Activated naive CD8-positive, alpha-beta T cell treated with anti-CD3 and anti-CD28 coated beads, Interleukin-2, amount 50 U/mL, for 24 hours (primary cell): ENCODE measurements at regions not wholly inside any gene's neighbourhood (a gene's known extent, or its start where the extent isn't known, plus 50 kb on each side); places are given as distances from the start of the nearest gene placed in this dataset.

Source experiments
- ATAC-seq: fragments of 150-1000 bp; cut with Tn5 transposase; one replicate; pipeline ENCODE4 v1.10.0; 2021
- DNase-seq: peaks from one replicate; pipeline ENCODE4 v3.0.0; 2021
- H3K27ac Mint-ChIP-seq: one replicate; pipeline ENCODE4 v1.8.0; 2021; ENCODE audit warnings: mild to moderate bottlenecking, mixed read lengths
- H3K27me3 Mint-ChIP-seq: one replicate; pipeline ENCODE4 v1.8.0; 2021; ENCODE audit warnings: mixed read lengths
- H3K36me3 Mint-ChIP-seq: one replicate; pipeline ENCODE4 v1.8.0; 2021; ENCODE audit warnings: low read depth, mixed read lengths
- H3K4me1 Mint-ChIP-seq: one replicate; pipeline ENCODE4 v1.8.0; 2021; ENCODE audit warnings: mixed read lengths
- H3K4me3 Mint-ChIP-seq: one replicate; pipeline ENCODE4 v1.8.0; 2021; ENCODE audit warnings: mild to moderate bottlenecking, moderate library complexity, mixed read lengths
- H3K9me3 Mint-ChIP-seq: one replicate; pipeline ENCODE4 v1.8.0; 2021; ENCODE audit warnings: mixed read lengths

DNA sequence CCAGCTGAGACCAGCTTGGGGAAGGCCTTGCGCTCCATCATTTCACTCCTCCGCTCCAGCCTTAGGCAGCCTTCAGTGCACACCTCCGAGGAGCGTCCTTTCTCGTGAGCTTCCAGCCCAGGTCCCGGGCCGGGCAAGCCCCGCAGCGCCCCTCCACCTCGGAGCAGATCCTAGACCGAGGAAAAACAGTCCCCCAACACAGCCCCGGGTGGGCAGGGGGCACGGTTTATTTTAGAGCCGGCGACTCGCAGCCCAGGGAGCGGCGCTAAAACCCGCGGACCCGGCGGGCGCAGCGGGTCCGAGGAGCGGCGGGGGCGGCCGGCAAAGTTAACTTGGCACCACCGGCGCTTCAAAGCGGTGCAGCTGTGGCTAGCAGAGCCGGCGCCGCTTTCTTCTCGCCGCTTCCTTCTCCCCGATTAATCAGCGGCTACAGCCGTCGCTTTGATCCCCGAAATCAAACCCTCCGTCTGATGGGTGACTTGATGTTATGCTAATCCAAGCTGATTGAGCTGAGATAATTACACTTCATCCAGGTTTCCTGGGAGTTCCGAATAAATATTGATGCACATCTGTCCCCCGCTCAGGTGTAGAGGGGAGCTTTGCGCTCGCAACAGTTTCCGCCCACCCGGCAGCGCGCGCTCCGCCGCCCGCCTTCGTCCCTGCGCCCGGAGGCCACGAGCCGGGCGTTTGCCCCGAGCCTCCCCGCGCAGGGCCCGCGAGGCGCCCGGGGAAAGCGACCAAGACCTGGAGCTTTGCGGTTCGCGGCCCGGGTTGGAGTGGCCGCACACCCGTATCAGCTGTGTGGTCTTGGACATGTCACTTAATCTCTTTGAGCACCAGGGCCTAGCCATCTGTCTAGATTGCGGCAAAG lies 192.7 kb downstream of the BUD13 start:
- H3K27me3 Mint-ChIP-seq, result peaks cover 56% of the 10 kb centered on the region
- no peaks in the 10 kb centered on the region for H3K36me3 Mint-ChIP-seq
- DNase-seq, result no peak
- H3K4me1 Mint-ChIP-seq, result no peaks in the 10 kb centered on the region
- H3K4me3 Mint-ChIP-seq, result no peak overlapping the region
- no peaks in the 10 kb centered on the region for H3K9me3 Mint-ChIP-seq
- ATAC-seq, result no peak
- H3K27ac Mint-ChIP-seq, result no peak overlapping the region

DNA sequence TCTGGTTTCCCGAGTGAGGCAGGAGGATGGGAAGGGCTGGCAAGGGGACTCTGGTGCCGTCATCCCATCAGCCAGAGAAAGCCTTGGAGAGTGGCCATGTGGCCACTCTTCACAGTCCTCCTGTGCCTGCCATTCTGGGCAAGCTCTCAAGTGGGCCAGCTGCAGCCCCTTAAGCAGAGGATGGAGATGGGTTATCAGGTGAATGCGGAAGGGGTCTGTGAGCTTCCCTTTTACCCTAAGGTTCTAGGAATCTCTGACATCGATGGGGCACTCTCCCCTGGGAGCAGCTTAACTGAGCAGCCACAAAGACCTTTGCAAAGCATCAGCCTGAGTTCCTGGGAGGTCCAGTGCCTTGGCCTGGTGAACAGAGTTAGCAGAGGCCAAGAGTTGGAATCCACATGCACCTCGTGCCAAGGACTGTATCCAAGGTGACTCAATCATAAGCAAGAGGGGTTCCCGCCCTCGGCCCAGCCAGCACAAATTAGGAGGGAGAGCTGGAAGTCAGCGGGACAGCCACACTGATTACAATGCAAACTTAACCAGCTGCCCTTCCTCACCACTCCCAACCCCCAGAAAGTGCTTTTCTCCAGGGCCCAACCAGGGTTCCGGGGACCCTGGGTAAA lies 193.6 kb downstream of the BUD13 start:
- no peaks in the 10 kb centered on the region for H3K9me3 Mint-ChIP-seq
- peaks cover 49% of the 10 kb centered on the region for H3K27me3 Mint-ChIP-seq
- ATAC-seq (no peak), DNase-seq (no peak)
- H3K4me1 Mint-ChIP-seq, result no peaks in the 10 kb centered on the region
- no peaks in the 10 kb centered on the region for H3K36me3 Mint-ChIP-seq
- H3K27ac Mint-ChIP-seq, result no peak overlapping the region
- H3K4me3 Mint-ChIP-seq, result no peak overlapping the region

DNA sequence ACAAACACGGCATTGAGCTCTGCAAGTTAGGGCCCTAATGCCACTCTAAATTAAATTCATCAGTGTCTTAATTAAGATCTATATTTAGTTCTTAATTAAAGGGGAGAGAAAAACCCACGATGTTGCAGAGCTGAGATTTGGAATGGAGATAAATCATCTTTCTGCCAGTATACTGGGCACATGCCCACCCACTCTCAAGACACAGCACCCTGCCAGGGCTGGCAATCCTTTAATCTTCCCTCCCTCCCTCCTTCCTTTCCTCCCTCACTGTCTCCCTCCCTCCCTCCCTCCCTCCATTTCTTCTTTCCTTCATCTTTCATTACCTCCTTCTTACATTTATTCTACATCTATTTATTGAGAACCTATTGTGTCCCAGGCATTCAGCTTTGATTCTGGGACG lies 194.8 kb downstream of the BUD13 start:
- no peaks in the 10 kb centered on the region for H3K36me3 Mint-ChIP-seq

DNA sequence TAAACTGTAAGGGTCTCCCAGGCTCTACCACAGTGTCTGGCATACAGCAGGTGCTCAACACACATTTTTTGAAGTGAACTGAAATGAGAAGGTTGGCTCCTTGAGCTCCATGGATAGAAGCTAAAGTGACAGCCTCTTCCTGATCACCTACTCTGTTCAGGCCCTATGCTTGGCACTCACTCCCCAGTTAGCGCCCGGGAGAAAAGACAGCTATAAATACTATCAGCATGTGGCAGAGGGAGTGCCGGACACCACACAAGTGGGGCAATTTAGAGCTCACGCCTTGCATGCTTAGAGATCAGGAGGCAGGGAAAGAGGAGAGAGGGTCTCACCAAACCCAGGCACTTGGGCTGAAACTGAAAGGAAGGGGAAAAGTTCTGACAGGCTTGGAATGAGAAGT lies 195.5 kb downstream of the BUD13 start:
- Mint-ChIP-seq H3K27ac (no peak overlapping the region), H3K27me3 (peaks cover 43% of the 10 kb centered on the region), H3K4me1 (no peaks in the 10 kb centered on the region), H3K4me3 (no peak overlapping the region), H3K9me3 (no peaks in the 10 kb centered on the region), H3K36me3 (no peaks in the 10 kb centered on the region)
- ATAC-seq (no peak), DNase-seq (no peak)

More for the DNA sequence above, 194.8 kb downstream of the BUD13 start:
- H3K4me3 Mint-ChIP-seq, result no peak overlapping the region
- no peaks in the 10 kb centered on the region for H3K4me1 Mint-ChIP-seq
- no peak overlapping the region for H3K27ac Mint-ChIP-seq
- H3K9me3 Mint-ChIP-seq, result no peaks in the 10 kb centered on the region
- peaks cover 46% of the 10 kb centered on the region for H3K27me3 Mint-ChIP-seq
- DNase-seq (no peak), ATAC-seq (no peak)

DNA sequence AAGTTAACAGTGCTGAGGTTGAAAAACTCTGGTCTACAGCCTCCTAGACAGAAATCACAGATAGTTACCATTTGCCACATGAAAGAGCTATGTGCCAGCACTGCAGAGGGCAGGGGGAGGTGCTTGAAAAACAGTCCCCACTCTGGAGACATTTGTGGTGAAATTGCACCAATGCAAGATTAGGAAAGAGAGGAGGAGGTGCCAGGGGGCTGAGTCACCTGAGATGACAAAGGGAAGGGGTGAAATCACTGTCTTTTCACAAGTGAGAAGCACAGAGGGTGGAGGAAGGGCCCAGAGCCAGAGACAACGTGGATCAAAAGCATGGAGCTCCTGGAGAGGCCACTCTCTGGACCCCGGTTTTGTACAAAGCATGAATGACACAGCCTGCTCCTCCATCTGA lies 196.3 kb downstream of the BUD13 start:
- no peaks in the 10 kb centered on the region for H3K36me3 Mint-ChIP-seq
- no peak for DNase-seq
- H3K9me3 Mint-ChIP-seq, result no peaks in the 10 kb centered on the region
- no peak overlapping the region for H3K27ac Mint-ChIP-seq
- H3K27me3 Mint-ChIP-seq, result peaks cover 36% of the 10 kb centered on the region
- ATAC-seq, result peak; percentile 66
- H3K4me1 Mint-ChIP-seq, result no peaks in the 10 kb centered on the region
- no peak overlapping the region for H3K4me3 Mint-ChIP-seq

DNA sequence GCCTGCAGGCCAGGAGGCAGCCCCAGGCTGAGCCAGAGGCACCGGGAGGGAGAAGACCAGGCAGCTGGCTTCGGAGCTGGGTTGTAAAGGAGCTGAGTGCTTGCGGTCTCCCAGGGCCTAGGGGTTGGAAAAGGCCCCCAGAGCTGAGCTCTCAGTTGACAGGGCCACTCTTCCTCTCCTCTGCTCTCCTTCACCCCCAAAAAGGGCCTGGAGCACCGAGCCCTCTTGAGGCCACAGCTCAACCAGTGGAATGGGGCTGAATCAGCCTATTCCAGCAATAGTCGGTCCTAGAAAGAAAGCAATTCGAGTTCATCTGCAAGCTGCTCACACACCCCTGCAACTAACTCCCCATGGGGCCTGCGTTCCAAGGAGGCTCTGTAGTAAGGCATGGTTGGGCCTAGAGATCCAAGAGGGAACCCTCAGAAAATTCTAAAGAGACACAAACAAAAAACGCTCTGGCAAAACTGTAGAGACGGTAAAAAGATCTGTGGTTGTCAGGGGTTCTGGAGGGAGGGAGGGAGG lies 205.0 kb downstream of the BUD13 start:
- Mint-ChIP-seq H3K4me1 (no peaks in the 10 kb centered on the region), H3K36me3 (no peaks in the 10 kb centered on the region), H3K4me3 (no peak overlapping the region), H3K27ac (no peak overlapping the region), H3K9me3 (peaks cover 7% of the 10 kb centered on the region), H3K27me3 (peaks cover 7% of the 10 kb centered on the region)
- DNase-seq (no peak), ATAC-seq (no peak)

DNA sequence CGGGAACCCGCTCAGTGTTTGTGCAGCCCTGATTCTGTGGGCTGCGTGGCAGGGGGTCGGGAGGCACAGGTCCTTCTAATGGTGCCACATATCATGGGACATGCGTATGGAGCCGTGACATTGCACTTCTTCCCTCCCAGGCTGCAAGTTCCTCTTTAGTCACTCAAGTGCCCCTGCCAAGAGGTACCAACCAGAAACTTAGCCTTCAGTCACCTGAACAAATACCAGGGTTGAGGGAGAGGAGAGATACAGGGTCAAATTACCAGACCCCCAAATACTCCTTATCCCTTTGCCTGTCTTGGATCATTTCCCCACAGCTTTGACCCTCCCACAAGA lies 209.1 kb downstream of the BUD13 start:
- Mint-ChIP-seq H3K36me3 (no peaks in the 10 kb centered on the region), H3K9me3 (peaks cover 7% of the 10 kb centered on the region), H3K4me3 (no peak overlapping the region), H3K27me3 (peaks cover 7% of the 10 kb centered on the region), H3K4me1 (no peaks in the 10 kb centered on the region), H3K27ac (no peak overlapping the region)
- DNase-seq, result no peak
- ATAC-seq, result no peak

DNA sequence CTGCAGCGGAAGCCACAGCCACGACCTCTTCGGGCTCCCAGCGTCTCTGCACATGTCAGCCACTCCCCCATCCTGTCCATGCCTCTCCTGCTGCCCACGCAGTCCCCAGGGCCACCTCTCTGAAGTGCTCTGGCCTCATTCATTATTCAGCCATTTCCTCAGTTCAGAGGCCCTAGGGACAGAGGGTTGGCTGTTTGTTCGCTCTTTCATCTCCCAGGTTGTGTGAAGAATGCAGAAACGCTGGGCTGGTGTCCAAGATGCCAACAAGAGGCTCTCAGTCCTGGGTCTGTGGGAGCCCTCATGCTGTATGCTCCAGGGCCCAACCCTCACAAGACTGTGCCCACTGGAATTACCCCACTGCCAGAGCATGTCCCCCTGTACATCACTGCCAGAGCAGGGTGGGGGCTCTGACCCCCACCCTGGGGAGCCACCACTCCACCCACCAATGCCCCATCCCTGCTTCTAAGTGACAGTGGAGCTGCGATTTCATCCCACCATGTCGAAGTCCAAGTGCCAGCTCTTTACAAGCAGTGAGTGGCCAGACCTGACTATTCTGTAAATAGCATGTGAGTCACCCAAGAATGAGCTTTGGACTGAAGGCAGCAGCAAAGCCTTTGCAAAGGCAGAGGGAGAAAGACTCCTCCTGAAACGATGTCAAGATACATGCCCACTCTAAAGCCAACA lies 209.6 kb downstream of the BUD13 start:
- Mint-ChIP-seq H3K4me1 (no peaks in the 10 kb centered on the region), H3K4me3 (no peak overlapping the region), H3K27me3 (peaks cover 7% of the 10 kb centered on the region), H3K9me3 (peaks cover 7% of the 10 kb centered on the region), H3K36me3 (no peaks in the 10 kb centered on the region), H3K27ac (no peak overlapping the region)
- no peak for ATAC-seq
- no peak for DNase-seq

DNA sequence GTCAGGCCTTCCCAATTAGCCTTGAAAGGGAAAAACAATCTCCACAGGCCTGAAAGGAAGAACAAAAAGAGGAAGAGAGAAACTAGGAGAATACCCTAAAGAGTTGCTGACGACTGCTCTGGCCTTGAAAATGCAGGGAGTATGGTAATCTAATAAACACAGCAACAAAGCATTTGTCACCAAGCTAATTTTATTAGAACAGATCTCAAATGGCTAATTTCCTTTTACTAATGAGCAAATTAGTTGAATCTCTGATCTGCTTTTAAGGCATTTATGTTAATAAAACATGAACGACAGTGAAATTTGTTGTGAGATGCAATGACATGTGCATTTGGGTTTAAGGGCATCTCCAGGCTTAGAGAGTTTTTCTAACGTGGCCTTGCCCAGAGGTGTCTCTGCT lies 212.2 kb downstream of the BUD13 start:
- DNase-seq, result no peak
- no peak overlapping the region for H3K4me3 Mint-ChIP-seq
- peaks cover 5% of the 10 kb centered on the region for H3K9me3 Mint-ChIP-seq
- H3K27me3 Mint-ChIP-seq, result peaks cover 6% of the 10 kb centered on the region
- no peak for ATAC-seq
- H3K36me3 Mint-ChIP-seq, result no peaks in the 10 kb centered on the region
- H3K4me1 Mint-ChIP-seq, result no peaks in the 10 kb centered on the region
- H3K27ac Mint-ChIP-seq, result no peak overlapping the region

DNA sequence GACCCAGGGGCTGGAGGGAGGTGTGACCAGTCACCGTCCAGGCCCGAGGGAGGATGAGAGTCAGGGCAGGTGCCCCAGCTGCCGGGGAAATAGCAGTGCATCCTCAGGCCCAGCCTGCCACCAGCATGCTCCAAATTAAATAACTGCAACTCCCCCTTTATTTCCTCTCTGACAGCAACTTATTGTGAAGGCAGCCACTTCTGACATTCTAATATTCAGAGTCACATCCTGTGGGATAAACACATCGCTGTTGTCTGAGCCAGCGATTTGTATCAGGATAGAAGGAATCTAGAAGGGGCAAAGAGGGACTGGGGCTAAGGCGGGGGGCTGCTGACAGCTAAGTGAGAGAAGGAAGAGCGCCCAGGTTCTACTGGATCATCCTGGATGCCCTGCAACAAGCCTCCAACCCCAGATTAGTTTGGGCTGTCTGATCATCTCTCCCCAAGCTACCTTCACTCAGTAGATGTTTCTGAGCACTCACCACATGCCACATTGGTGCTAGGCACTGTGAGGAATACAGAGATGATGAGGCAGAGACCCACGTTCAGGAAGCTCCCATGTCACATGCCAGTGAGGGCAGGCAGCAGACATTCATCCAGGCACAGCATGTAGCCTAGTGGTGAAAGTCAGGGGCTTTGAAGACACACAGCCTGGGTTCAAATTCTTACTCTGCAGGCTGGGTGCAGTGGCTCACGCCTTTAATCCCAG lies 214.1 kb downstream of the BUD13 start:
- Mint-ChIP-seq H3K4me3 (no peak overlapping the region), H3K36me3 (no peaks in the 10 kb centered on the region), H3K27me3 (no peaks in the 10 kb centered on the region), H3K27ac (no peak overlapping the region), H3K9me3 (no peaks in the 10 kb centered on the region), H3K4me1 (no peaks in the 10 kb centered on the region)
- no peak for ATAC-seq
- no peak for DNase-seq

DNA sequence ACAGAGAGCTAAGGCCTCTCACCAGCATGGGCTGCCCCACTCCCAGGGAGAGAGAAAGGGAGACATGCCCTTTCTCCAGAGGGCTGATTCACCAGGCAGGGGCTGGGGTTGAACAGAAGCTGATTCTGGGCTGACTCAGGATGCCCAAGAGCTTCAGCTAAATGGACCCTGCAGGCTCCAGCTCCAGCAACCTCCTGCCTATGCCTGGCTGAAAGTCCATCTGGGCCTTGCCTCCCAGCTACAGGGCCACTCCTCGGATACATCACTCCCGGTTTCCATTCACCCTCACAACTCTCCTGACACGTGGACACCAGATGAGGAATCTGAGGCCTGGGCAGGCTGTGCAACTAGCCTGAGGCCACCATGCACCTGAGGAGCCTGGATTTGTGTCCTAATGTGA lies 215.5 kb downstream of the BUD13 start:
- no peaks in the 10 kb centered on the region for H3K4me1 Mint-ChIP-seq
- H3K27me3 Mint-ChIP-seq, result no peaks in the 10 kb centered on the region
- H3K9me3 Mint-ChIP-seq, result no peaks in the 10 kb centered on the region
- no peak for DNase-seq
- H3K36me3 Mint-ChIP-seq, result no peaks in the 10 kb centered on the region
- H3K27ac Mint-ChIP-seq, result no peak overlapping the region
- no peak for ATAC-seq
- no peak overlapping the region for H3K4me3 Mint-ChIP-seq

DNA sequence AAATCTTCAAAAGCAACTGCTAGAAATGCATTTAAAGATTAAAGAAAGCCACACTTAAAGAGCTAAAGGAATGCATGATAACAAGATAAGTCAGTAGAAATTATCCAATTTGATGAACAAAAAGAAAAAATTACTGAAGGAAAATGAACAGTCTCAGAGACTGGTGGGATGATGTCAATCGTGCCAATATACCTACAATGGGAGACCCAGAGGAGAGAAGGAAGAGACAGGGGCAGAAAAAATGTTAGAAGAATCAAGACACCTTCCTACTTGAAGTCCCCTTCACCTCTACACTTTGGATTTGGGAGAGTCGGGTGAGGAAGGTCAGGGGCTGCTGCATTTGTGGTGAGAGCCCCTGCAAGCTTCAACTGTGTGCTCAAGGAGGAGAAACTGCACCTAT lies 216.3 kb downstream of the BUD13 start:
- Mint-ChIP-seq H3K4me3 (no peak overlapping the region), H3K4me1 (no peaks in the 10 kb centered on the region), H3K27me3 (peaks cover 1% of the 10 kb centered on the region), H3K9me3 (no peaks in the 10 kb centered on the region), H3K36me3 (no peaks in the 10 kb centered on the region), H3K27ac (no peak overlapping the region)
- no peak for DNase-seq
- ATAC-seq, result no peak

DNA sequence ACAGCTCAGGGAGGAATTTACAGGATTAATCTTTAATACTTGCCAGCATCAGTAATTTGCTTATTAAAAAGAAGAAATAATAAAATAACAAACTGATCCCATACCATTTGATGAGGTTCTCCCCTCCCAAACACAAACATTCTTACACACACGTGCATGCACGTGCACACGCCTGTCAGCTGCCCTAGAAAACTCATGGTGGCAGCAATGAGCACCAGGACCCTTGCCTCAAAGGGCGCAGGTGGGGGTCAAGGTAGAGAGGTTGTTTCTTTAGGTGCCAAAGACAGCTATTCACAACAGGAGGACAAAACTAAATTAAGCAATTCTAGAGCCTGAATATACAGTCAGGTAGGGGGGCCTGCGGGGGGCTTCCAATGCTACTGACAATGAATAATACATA lies 219.3 kb downstream of the BUD13 start:
- ATAC-seq (no peak), DNase-seq (no peak)
- Mint-ChIP-seq H3K36me3 (no peaks in the 10 kb centered on the region), H3K9me3 (peaks cover 4% of the 10 kb centered on the region), H3K4me1 (no peaks in the 10 kb centered on the region), H3K27me3 (peaks cover 7% of the 10 kb centered on the region), H3K4me3 (no peak overlapping the region), H3K27ac (no peak overlapping the region)

DNA sequence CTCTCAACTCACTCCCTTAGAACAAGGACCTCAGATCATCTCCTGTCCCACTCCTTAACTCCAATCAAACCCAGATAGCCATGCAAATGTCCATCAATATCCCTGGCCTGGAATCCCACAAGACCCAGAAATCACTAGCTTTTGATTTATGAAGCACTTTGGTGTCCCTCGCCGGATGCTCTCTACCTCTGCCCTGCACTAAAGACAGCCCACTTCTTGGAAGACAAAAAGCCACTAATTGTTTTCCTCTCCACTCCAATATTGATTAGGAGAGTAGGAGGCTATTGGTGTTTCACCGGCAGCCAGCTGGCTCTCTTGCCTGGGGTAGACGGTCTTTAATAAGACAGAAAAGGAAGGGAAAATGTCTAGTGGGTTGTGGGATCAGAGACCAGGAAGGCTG lies 221.2 kb downstream of the BUD13 start:
- ATAC-seq (no peak), DNase-seq (no peak)
- Mint-ChIP-seq H3K27ac (no peak overlapping the region), H3K4me3 (no peak overlapping the region), H3K36me3 (no peaks in the 10 kb centered on the region), H3K4me1 (no peaks in the 10 kb centered on the region), H3K9me3 (peaks cover 4% of the 10 kb centered on the region), H3K27me3 (peaks cover 10% of the 10 kb centered on the region)
